CD4-positive, alpha-beta T cell (primary cell): ENCODE measurements at regions not wholly inside any gene's neighbourhood (a gene's known extent, or its start where the extent isn't known, plus 50 kb on each side); places are given as distances from the start of the nearest gene placed in this dataset.

Experiments
- ATAC-seq: fragments of 200-7000 bp; cut with Tn5 transposase; one replicate; pipeline ENCODE4 v1.10.0; 2022; ENCODE audit warnings: mild to moderate bottlenecking; ENCODE audit not compliant: poor library complexity
- CTCF ChIA-PET: fragments of 350-600 bp; sonication (Branson Sonifier 250); formaldehyde crosslinking; loops from one replicate; lab custom pipeline; 2021; ENCODE audit warnings: antibody characterized with exemption, inconsistent platforms; lab: Charles Lee
- POLR2A ChIA-PET: fragments of 350-600 bp; sonication (Branson Sonifier 250); formaldehyde crosslinking; loops from one replicate; lab custom pipeline; 2021; ENCODE audit warnings: antibody characterized with exemption, inconsistent platforms; lab: Charles Lee
- DNase-seq, 14 experiments: peaks; one replicate each; pipeline ENCODE4 v3.0.0-alpha.2; 2013 to 2020; ENCODE audit warnings: mixed read lengths in 2 of 14
- H3K27ac ChIP-seq, 2 donors: one replicate each; pipeline versions ENCODE4 v1.5.1 to v1.7.0; 2013; ENCODE audit warnings: low read length in 2 of 2, low read depth in 1 of 2, mild to moderate bottlenecking in 1 of 2
- H3K27me3 ChIP-seq, 2 experiments: 1 replicate in 1 of 2; 2 replicates in 1 of 2; pipeline versions ENCODE4 v1.6.1 to v1.7.0; 2013; ENCODE audit warnings: low read length in 2 of 2, control low read depth in 1 of 2, mild to moderate bottlenecking in 1 of 2, moderate library complexity in 1 of 2; ENCODE audit not compliant: insufficient read depth in 2 of 2, control insufficient read depth in 1 of 2
- H3K36me3 ChIP-seq: one replicate; pipeline ENCODE4 v1.6.1; 2013; ENCODE audit warnings: low read length, control low read depth; ENCODE audit not compliant: insufficient read depth
- H3K4me1 ChIP-seq: one replicate; pipeline ENCODE4 v1.6.1; 2013; ENCODE audit warnings: low read length, control low read depth; ENCODE audit not compliant: insufficient read depth
- H3K4me3 ChIP-seq: one replicate; pipeline ENCODE4 v1.5.1; 2013; ENCODE audit warnings: mild to moderate bottlenecking, low read length, moderate library complexity
- H3K9me3 ChIP-seq, 2 experiments: 1 replicate in 1 of 2; 2 replicates in 1 of 2; pipeline versions ENCODE4 v1.6.1 to v1.7.0; 2013; ENCODE audit warnings: low read length in 2 of 2, mild to moderate bottlenecking in 2 of 2, control low read depth in 1 of 2, moderate library complexity in 1 of 2; ENCODE audit not compliant: control insufficient read depth in 1 of 2, insufficient read depth in 1 of 2
- H3K27ac Mint-ChIP-seq: one replicate; pipeline ENCODE4 v1.8.0; 2020; ENCODE audit warnings: mixed read lengths
- H3K27me3 Mint-ChIP-seq: one replicate; pipeline ENCODE4 v1.8.0; 2021; ENCODE audit warnings: mixed read lengths
- H3K36me3 Mint-ChIP-seq: one replicate; pipeline ENCODE4 v1.8.0; 2021; ENCODE audit warnings: low read depth, mixed read lengths
- H3K4me1 Mint-ChIP-seq: one replicate; pipeline ENCODE4 v1.8.0; 2021; ENCODE audit warnings: low read depth, mixed read lengths
- H3K4me3 Mint-ChIP-seq: one replicate; pipeline ENCODE4 v1.8.0; 2020; ENCODE audit warnings: mild to moderate bottlenecking, mixed read lengths
- H3K9me3 Mint-ChIP-seq: one replicate; pipeline ENCODE4 v1.8.0; 2020; ENCODE audit warnings: mixed read lengths
- intact Hi-C, 2 experiments: fragments of 100-400 bp; cut with DNase I in 1 of 2; cut with micrococcal nuclease in 1 of 2; formaldehyde crosslinking; loops; one replicate each; pipeline versions ENCODE4 v1.15.1 to v1.9.0; 2023 to 2025; cut with DNase I, micrococcal nuclease
- TF ChIP-seq, protein P1 (sequence below): fragments of 200-600 bp; IDR thresholded peaks from one replicate; pipeline ENCODE4 v1.8.0; 2022; ENCODE audit warnings: antibody characterized with exemption, mild to moderate bottlenecking

DNA sequence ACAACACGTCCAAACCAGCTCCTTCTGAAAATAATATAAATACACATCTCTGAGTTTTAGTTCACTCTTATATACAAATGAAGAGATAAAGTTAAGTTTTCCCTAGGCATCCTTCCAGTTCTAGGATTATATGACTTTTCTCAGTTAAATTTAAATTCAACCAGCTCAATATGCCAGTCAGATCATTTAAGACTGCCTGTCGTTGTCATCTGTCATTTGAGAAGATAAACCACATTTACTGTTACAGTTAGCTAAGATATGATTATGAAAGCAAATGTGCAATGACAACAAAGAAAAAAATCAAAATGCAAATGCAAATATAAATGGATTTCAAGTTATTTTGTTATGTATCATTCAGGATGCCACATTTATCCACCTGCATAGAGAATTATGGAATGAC lies 671.7 kb upstream of the GOT2 start:
- Histone ChIP-seq H3K36me3 (no peaks in the 10 kb centered on the region), H3K9me3 (peaks cover 0 to 7% of the 10 kb centered on the region in 2 experiments), H3K27ac (no peak overlapping the region), H3K4me1 (no peaks in the 10 kb centered on the region), H3K4me3 (no peak overlapping the region), H3K27me3 (no peaks in the 10 kb centered on the region)
- Mint-ChIP-seq H3K4me1 (no peaks in the 10 kb centered on the region), H3K4me3 (no peak overlapping the region), H3K27ac (no peak overlapping the region), H3K27me3 (no peaks in the 10 kb centered on the region), H3K9me3 (peaks cover 2% of the 10 kb centered on the region), H3K36me3 (no peaks in the 10 kb centered on the region)
- TF ChIP-seq, protein P1, sequence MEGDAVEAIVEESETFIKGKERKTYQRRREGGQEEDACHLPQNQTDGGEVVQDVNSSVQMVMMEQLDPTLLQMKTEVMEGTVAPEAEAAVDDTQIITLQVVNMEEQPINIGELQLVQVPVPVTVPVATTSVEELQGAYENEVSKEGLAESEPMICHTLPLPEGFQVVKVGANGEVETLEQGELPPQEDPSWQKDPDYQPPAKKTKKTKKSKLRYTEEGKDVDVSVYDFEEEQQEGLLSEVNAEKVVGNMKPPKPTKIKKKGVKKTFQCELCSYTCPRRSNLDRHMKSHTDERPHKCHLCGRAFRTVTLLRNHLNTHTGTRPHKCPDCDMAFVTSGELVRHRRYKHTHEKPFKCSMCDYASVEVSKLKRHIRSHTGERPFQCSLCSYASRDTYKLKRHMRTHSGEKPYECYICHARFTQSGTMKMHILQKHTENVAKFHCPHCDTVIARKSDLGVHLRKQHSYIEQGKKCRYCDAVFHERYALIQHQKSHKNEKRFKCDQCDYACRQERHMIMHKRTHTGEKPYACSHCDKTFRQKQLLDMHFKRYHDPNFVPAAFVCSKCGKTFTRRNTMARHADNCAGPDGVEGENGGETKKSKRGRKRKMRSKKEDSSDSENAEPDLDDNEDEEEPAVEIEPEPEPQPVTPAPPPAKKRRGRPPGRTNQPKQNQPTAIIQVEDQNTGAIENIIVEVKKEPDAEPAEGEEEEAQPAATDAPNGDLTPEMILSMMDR, result no peak
- ATAC-seq (no peak), DNase-seq (no peak)
- CTCF ChIA-PET, result no interaction called here
- POLR2A ChIA-PET, result no interaction called here
- intact Hi-C loops, result no loop called here

DNA sequence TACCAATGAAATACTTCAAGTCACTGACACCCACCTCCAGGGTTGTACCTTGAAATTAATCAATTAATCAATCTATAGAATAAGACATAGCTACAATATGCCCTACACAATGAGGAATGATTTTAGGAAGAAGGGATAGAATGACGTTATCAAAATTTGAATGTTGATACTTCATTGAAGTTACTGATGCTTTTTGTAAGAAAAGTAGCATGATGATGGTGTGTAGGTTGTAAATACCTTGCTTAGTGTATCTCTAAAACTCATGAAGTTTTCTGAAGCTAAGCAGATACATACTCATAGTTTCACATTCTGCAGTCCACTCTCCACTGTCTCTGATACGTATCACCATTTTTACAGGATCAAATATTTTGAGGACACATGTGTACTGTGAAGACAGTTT lies 670.4 kb upstream of the GOT2 start:
- ATAC-seq, result no peak
- no peak overlapping the region for H3K4me3 Mint-ChIP-seq
- H3K27ac Mint-ChIP-seq, result no peak overlapping the region
- Histone ChIP-seq H3K36me3 (no peaks in the 10 kb centered on the region), H3K27ac (no peak overlapping the region), H3K27me3 (no peaks in the 10 kb centered on the region), H3K4me3 (no peak overlapping the region), H3K4me1 (no peaks in the 10 kb centered on the region), H3K9me3 (peaks cover 0 to 7% of the 10 kb centered on the region in 2 experiments)
- ChIA-PET POLR2A (no interaction called here), CTCF (no interaction called here)
- TF ChIP-seq, protein P1, result no peak
- H3K36me3 Mint-ChIP-seq, result no peaks in the 10 kb centered on the region
- H3K4me1 Mint-ChIP-seq, result no peaks in the 10 kb centered on the region
- peaks cover 2% of the 10 kb centered on the region for H3K9me3 Mint-ChIP-seq
- DNase-seq, result no peak
- intact Hi-C loops, result no loop called here
- no peaks in the 10 kb centered on the region for H3K27me3 Mint-ChIP-seq

GRCh38 chr16:59400830-59401229 lies 666.7 kb upstream of the GOT2 start:
- Mint-ChIP-seq H3K9me3 (no peaks in the 10 kb centered on the region), H3K4me3 (no peak overlapping the region), H3K27me3 (no peaks in the 10 kb centered on the region), H3K36me3 (no peaks in the 10 kb centered on the region), H3K27ac (no peak overlapping the region), H3K4me1 (no peaks in the 10 kb centered on the region)
- no peak overlapping the region for H3K27ac ChIP-seq
- H3K9me3 ChIP-seq, result peaks cover 0 to 7% of the 10 kb centered on the region in 2 experiments
- H3K4me1 ChIP-seq, result no peaks in the 10 kb centered on the region
- intact Hi-C loops, result no loop called here
- no peak overlapping the region for H3K4me3 ChIP-seq
- no peaks in the 10 kb centered on the region for H3K27me3 ChIP-seq
- ChIA-PET POLR2A (no interaction called here), CTCF (no interaction called here)
- ATAC-seq (no peak), DNase-seq (no peak)
- H3K36me3 ChIP-seq, result no peaks in the 10 kb centered on the region
- TF ChIP-seq, protein P1, result no peak
